RWPE1 (cell line): ENCODE measurements at regions not wholly inside any gene's neighbourhood (a gene's known extent, or its start where the extent isn't known, plus 50 kb on each side); places are given as distances from the start of the nearest gene placed in this dataset.

Experiments
- CTCF ChIA-PET: fragments of 350-600 bp; sonication (Branson Sonifier 250); formaldehyde crosslinking; extraction: SDS; loops from one replicate; lab custom pipeline; 2021; lab: Yijun Ruan, JAX
- POLR2A ChIA-PET: fragments of 400-600 bp; formaldehyde crosslinking; extraction: SDS; loops from one replicate; lab custom pipeline; 2020; ENCODE audit warnings: antibody characterized with exemption; ENCODE audit not compliant: low non-redundant PET; lab: Yijun Ruan, JAX
- DNase-seq: peaks from one replicate; pipeline ENCODE4 v3.0.0; 2012; ENCODE audit warnings: low spot score
- H3K27ac ChIP-seq: fragments of 450-650 bp; 2 replicates; pipeline ENCODE4 v1.5.1; 2017
- CTCF ChIP-seq: fragments of 450-650 bp; conservative IDR thresholded peaks from 2 replicates; pipeline ENCODE4 v1.5.1; 2017; ENCODE audit warnings: low read depth, mild to moderate bottlenecking

GRCh38 chr20:19880256-19881079 is 122.4 kb downstream of the RIN2 start:
- ChIA-PET POLR2A (no interaction called here), CTCF (interaction anchor here (0.7 kb wide), 1 partner anchor 42 kb away, joined by 4 read pairs; no protein-coding TSS in a partner anchor)
- DNase-seq: peak; percentile 65
- no peak for TF ChIP-seq CTCF
- peak overlapping the region; percentile 58; the same call in 1 of the 2 replicates for H3K27ac ChIP-seq

DNA sequence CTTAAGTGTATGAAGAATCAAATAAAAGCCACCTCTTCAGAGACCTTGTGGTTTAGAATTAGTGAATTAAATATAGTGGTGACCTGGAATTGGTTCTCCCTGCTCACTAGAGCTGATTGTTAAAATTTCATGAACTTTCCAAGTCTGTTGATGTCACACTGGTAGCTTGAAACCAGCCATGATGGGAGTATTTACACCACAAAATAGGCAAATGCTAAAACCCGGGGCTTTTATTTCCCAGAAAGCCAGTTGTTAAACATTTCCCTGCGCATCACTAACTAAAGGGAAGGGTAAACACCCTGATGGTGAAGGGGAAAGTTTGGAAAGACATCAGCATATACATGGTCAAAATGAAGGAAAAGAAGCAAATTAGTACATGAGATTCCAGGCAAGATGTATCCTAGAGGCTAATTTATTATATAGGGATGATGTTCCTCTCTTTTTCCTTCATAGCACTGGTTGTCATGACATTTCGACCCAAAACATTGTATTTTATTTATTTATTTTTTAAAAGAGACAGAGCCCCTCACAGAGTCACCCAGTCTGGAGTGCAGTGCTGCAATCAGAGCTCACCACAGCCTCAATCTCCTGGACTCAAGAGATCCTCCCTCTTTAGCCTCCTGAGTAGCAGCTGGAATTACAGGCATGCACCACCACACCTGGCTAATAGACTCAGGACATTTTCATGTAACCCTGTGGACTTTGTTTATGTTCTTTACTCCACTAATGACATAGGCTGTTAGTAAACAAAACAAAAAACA is 123.2 kb downstream of the RIN2 start:
- TF ChIP-seq CTCF: no peak
- no peak for DNase-seq
- H3K27ac ChIP-seq: no peak overlapping the region
- ChIA-PET CTCF (no interaction called here), POLR2A (no interaction called here)

- ChIA-PET CTCF (no interaction called here), POLR2A (no interaction called here)
- DNase-seq: no peak
- no peak for TF ChIP-seq CTCF
- H3K27ac ChIP-seq: no peak overlapping the region
Observed at GRCh38 chr20:19881990-19882389, 123.9 kb downstream of the RIN2 start.

DNA sequence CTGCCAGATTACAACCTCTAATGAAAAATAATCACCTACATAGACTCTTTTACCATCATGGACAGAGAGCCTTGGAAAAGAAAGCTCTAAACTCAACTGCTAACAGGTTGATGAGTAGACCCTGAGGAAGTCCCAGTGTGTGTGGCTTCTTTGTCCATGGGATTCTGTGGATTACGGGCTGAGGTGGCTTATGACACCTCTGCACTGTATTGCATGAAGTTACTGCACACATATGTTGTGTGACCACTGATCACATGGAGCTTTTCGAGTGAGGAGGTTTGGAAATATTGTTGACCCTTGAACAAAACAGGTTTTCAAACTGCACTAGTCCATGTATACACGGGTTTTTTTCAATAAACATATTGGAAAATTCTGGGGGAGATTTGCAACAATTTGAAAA is 124.4 kb downstream of the RIN2 start:
- no peak for DNase-seq
- H3K27ac ChIP-seq: no peak overlapping the region
- no peak for TF ChIP-seq CTCF
- POLR2A ChIA-PET: no interaction called here
- CTCF ChIA-PET: no interaction called here

DNA sequence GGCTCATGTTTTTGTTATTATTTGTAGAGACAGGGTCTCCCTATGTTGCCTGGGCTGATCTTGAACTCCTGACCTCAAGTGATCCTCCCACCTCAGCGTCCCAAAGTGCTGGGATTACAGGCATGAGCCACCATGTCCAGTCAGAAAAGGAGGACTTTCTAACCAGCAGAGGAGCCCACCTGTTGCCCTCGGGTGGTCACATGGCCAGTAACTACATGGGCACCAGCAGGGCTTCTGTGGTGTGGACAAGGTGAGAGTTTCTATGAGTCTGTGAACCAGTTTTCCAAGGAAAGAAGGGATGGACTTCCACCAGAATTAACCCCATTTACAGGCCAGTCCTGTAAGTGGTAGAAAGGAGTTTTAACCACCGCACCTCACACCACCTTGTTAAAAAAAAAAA is 125.4 kb downstream of the RIN2 start:
- CTCF ChIA-PET: no interaction called here
- no peak for TF ChIP-seq CTCF
- no peak for DNase-seq
- POLR2A ChIA-PET: no interaction called here
- H3K27ac ChIP-seq: peak overlapping the region; percentile 97

DNA sequence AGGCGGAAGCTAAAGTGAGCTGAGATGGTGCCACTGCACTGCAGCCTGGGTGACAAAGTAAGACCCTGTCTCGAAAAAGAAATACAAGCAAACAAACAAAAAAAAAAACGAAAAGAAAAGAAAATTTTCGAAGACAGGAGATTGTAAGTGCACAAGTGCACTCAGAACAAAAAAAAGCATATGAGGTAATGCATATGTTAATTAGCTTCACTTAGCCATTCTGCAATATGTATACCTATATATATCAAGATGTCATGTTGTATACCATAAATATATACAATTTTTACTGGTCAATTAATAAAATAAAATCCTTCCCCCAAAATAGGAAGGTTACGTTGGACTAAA is 127.5 kb downstream of the RIN2 start:
- ChIA-PET CTCF (interaction anchor here (0.5 to 1.3 kb wide), 5 partner anchors 58 to 1706 kb away, joined by 3 to 6 read pairs (median 4); no protein-coding TSS in a partner anchor), POLR2A (interaction anchor here (1.5 to 2.3 kb wide), 2 partner anchors 90 to 99 kb away, joined by 3 to 11 read pairs; no protein-coding TSS in a partner anchor)
- no peak for DNase-seq
- TF ChIP-seq CTCF: no peak
- H3K27ac ChIP-seq: peak overlapping the region; percentile 97
